HG03135 (cell line): ENCODE measurements at regions not wholly inside any gene's neighbourhood (a gene's known extent, or its start where the extent isn't known, plus 50 kb on each side); places are given as distances from the start of the nearest gene placed in this dataset.
"Not testable (repeated sequence)": the region's sequence is repeated elsewhere in the genome, so short reads cannot be mapped to it uniquely, and the experiment has no call there.

ENCODE experiments used
- ATAC-seq: cut with Tn5 transposase; IDR thresholded peaks from one replicate; pipeline ENCODE4 v1.9.1; 2021; ENCODE audit warnings: mild to moderate bottlenecking, moderate library complexity; ENCODE audit not compliant: unreplicated experiment

GRCh38 chr2:228533156-228533555 lies 351.7 kb upstream of the SPHKAP start:
- no peak for ATAC-seq

- no peak for ATAC-seq
Measured at GRCh38 chr2:228532233-228532632, 350.7 kb upstream of the SPHKAP start.

- ATAC-seq: no peak
Measured at GRCh38 chr2:228527197-228527881, 345.9 kb upstream of the SPHKAP start.

GRCh38 chr2:228526687-228527086 lies 345.2 kb upstream of the SPHKAP start:
- no peak for ATAC-seq

GRCh38 chr2:228522977-228523376 lies 341.5 kb upstream of the SPHKAP start:
- ATAC-seq: no peak

- no peak for ATAC-seq
Measured at GRCh38 chr2:228522276-228522675, 340.8 kb upstream of the SPHKAP start.

- ATAC-seq: no peak
Measured at GRCh38 chr2:228519561-228519960, 338.1 kb upstream of the SPHKAP start.

GRCh38 chr2:228516019-228516418 lies 334.5 kb upstream of the SPHKAP start:
- ATAC-seq: no peak

GRCh38 chr2:228513480-228513879 lies 332.0 kb upstream of the SPHKAP start:
- ATAC-seq: not testable (repeated sequence)

GRCh38 chr2:228509021-228509420 lies 327.5 kb upstream of the SPHKAP start:
- no peak for ATAC-seq

GRCh38 chr2:228507870-228508269 lies 326.4 kb upstream of the SPHKAP start:
- no peak for ATAC-seq

- no peak for ATAC-seq
Measured at GRCh38 chr2:228507231-228507824, 325.8 kb upstream of the SPHKAP start.

- no peak for ATAC-seq
Measured at GRCh38 chr2:228503731-228504130, 322.2 kb upstream of the SPHKAP start.

GRCh38 chr2:228493852-228494251 lies 312.4 kb upstream of the SPHKAP start:
- ATAC-seq: no peak

GRCh38 chr2:228479014-228479413 lies 297.5 kb upstream of the SPHKAP start:
- no peak for ATAC-seq

- ATAC-seq: no peak
Measured at GRCh38 chr2:228474466-228474865, 293.0 kb upstream of the SPHKAP start.

GRCh38 chr2:228469721-228470120 lies 288.2 kb upstream of the SPHKAP start:
- ATAC-seq: no peak

GRCh38 chr2:228466851-228467250 lies 285.4 kb upstream of the SPHKAP start:
- ATAC-seq: no peak

GRCh38 chr2:228465408-228465807 lies 283.9 kb upstream of the SPHKAP start:
- no peak for ATAC-seq

- ATAC-seq: no peak
Measured at GRCh38 chr2:228458364-228458763, 276.9 kb upstream of the SPHKAP start.

GRCh38 chr2:228447266-228447915 lies 265.9 kb upstream of the SPHKAP start:
- ATAC-seq: no peak

- ATAC-seq: no peak
Measured at GRCh38 chr2:228446734-228447133, 265.2 kb upstream of the SPHKAP start.
